AG08396 (cell line): ENCODE measurements at regions not wholly inside any gene's neighbourhood (a gene's known extent, or its start where the extent isn't known, plus 50 kb on each side); places are given as distances from the start of the nearest gene placed in this dataset.

Source experiments
- DNase-seq: peaks from one replicate; pipeline ENCODE4 v3.0.0; 2012; ENCODE audit warnings: low spot score, mixed read lengths

- no peak for DNase-seq
Observed at GRCh38 chr2:136572335-136572734, 193.0 kb upstream of the THSD7B start.

- DNase-seq = no peak
Observed at GRCh38 chr2:136557203-136557602, 208.1 kb upstream of the THSD7B start.

- no peak for DNase-seq
Observed at GRCh38 chr2:136550181-136550580, 215.2 kb upstream of the THSD7B start.

- DNase-seq = no peak
Observed at GRCh38 chr2:136539355-136539754, 226.0 kb upstream of the THSD7B start.

- DNase-seq = no peak
Observed at GRCh38 chr2:136538489-136538888, 226.9 kb upstream of the THSD7B start.

- no peak for DNase-seq
Observed at GRCh38 chr2:136534811-136535210, 230.5 kb upstream of the THSD7B start.

GRCh38 chr2:136532171-136532570, 233.2 kb upstream of the THSD7B start:
- no peak for DNase-seq

- DNase-seq = no peak
Observed at GRCh38 chr2:136531731-136532130, 233.6 kb upstream of the THSD7B start.

GRCh38 chr2:136530146-136530545, 235.2 kb upstream of the THSD7B start:
- no peak for DNase-seq

GRCh38 chr2:136527560-136527959, 237.8 kb upstream of the THSD7B start:
- no peak for DNase-seq

- no peak for DNase-seq
Observed at GRCh38 chr2:136522724-136523123, 242.6 kb upstream of the THSD7B start.

GRCh38 chr2:136517716-136518115, 247.6 kb upstream of the THSD7B start:
- DNase-seq = no peak

GRCh38 chr2:136510244-136510643, 255.1 kb upstream of the THSD7B start:
- no peak for DNase-seq

- DNase-seq = no peak
Observed at GRCh38 chr2:136505462-136505861, 259.9 kb upstream of the THSD7B start.

- no peak for DNase-seq
Observed at GRCh38 chr2:136502660-136503059, 262.7 kb upstream of the THSD7B start.

- no peak for DNase-seq
Observed at GRCh38 chr2:136497709-136498108, 267.6 kb upstream of the THSD7B start.

GRCh38 chr2:136496966-136497365, 268.4 kb upstream of the THSD7B start:
- no peak for DNase-seq

- DNase-seq = no peak
Observed at GRCh38 chr2:136495636-136496035, 269.7 kb upstream of the THSD7B start.

GRCh38 chr2:136492901-136493300, 272.4 kb upstream of the THSD7B start:
- DNase-seq = no peak

GRCh38 chr2:136490100-136490499, 275.2 kb upstream of the THSD7B start:
- no peak for DNase-seq

- no peak for DNase-seq
Observed at GRCh38 chr2:136487421-136487820, 277.9 kb upstream of the THSD7B start.

GRCh38 chr2:136486115-136486514, 279.2 kb upstream of the THSD7B start:
- DNase-seq = no peak

- no peak for DNase-seq
Observed at GRCh38 chr2:136482966-136483365, 282.4 kb upstream of the THSD7B start.

- DNase-seq = no peak
Observed at GRCh38 chr2:136482006-136482405, 283.3 kb upstream of the THSD7B start.

GRCh38 chr2:136479696-136480095, 285.6 kb upstream of the THSD7B start:
- no peak for DNase-seq
